AG20443 (cell line): ENCODE measurements at regions not wholly inside any gene's neighbourhood (a gene's known extent, or its start where the extent isn't known, plus 50 kb on each side); places are given as distances from the start of the nearest gene placed in this dataset.
"Not testable (repeated sequence)": the region's sequence is repeated elsewhere in the genome, so short reads cannot be mapped to it uniquely, and the experiment has no call there.

ENCODE experiments used
- DNase-seq: peaks from one replicate; pipeline ENCODE4 v3.0.0; 2012; ENCODE audit warnings: low spot score, mixed read lengths

- DNase-seq = no peak
Measured at GRCh38 chr11:15657264-15657663, 542.5 kb downstream of the INSC start.

- no peak for DNase-seq
Measured at GRCh38 chr11:15660496-15660895, 545.8 kb downstream of the INSC start.

GRCh38 chr11:15662285-15662684 is 547.6 kb downstream of the INSC start:
- DNase-seq = no peak

GRCh38 chr11:15663777-15664218 is 549.1 kb downstream of the INSC start:
- no peak for DNase-seq

GRCh38 chr11:15665368-15665871 is 550.7 kb downstream of the INSC start:
- DNase-seq = no peak

- no peak for DNase-seq
Measured at GRCh38 chr11:15667127-15667725, 552.5 kb downstream of the INSC start.

GRCh38 chr11:15668718-15669117 is 554.0 kb downstream of the INSC start:
- DNase-seq = no peak

GRCh38 chr11:15670520-15671070 is 555.9 kb downstream of the INSC start:
- DNase-seq = no peak

- DNase-seq = no peak
Measured at GRCh38 chr11:15671216-15671615, 556.5 kb downstream of the INSC start.

GRCh38 chr11:15672825-15673224 is 558.1 kb downstream of the INSC start:
- no peak for DNase-seq

GRCh38 chr11:15673408-15673831 is 558.7 kb downstream of the INSC start:
- DNase-seq = no peak

- DNase-seq = no peak
Measured at GRCh38 chr11:15674756-15675155, 560.0 kb downstream of the INSC start.

GRCh38 chr11:15675683-15676082 is 561.0 kb downstream of the INSC start:
- DNase-seq = no peak

- DNase-seq = no peak
Measured at GRCh38 chr11:15677181-15677580, 562.5 kb downstream of the INSC start.

- DNase-seq = no peak
Measured at GRCh38 chr11:15683528-15683927, 568.8 kb downstream of the INSC start.

GRCh38 chr11:15685306-15685705 is 570.6 kb downstream of the INSC start:
- DNase-seq = no peak

- DNase-seq = not testable (repeated sequence)
Measured at GRCh38 chr11:15686259-15686658, 571.5 kb downstream of the INSC start.

GRCh38 chr11:15687342-15687741 is 572.6 kb downstream of the INSC start:
- DNase-seq = no peak

GRCh38 chr11:15688351-15688792 is 573.6 kb downstream of the INSC start:
- DNase-seq = no peak

- no peak for DNase-seq
Measured at GRCh38 chr11:15690320-15690719, 575.6 kb downstream of the INSC start.

- no peak for DNase-seq
Measured at GRCh38 chr11:15692739-15693138, 578.0 kb downstream of the INSC start.

- no peak for DNase-seq
Measured at GRCh38 chr11:15695096-15695721, 580.5 kb downstream of the INSC start.

GRCh38 chr11:15696069-15696468 is 581.3 kb downstream of the INSC start:
- no peak for DNase-seq
